ENCODE measurements at regions not wholly inside any gene's neighbourhood (a gene's known extent, or its start where the extent isn't known, plus 50 kb on each side); places are given as distances from the start of the nearest gene placed in this dataset.
"Not testable (repeated sequence)": the region's sequence is repeated elsewhere in the genome, so short reads cannot be mapped to it uniquely, and the experiment has no call there.

DNA sequence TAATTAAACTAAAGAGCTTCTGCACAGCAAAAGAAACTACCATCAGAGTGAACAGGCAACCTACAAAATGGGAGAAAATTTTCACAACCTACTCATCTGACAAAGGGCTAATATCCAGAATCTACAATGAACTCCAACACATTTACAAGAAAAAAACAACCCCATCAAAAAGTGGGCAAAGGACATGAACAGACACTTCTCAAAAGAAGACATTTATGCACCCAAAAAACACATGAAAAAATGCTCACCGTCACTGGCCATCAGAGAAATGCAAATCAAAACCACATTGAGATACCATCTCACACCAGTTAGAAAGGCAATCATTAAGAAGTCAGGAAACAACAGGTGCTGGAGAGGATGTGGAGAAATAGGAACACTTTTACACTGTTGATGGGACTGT, 247.6 kb downstream of the FZD1 start:
- TF ChIP-seq, protein P1, sequence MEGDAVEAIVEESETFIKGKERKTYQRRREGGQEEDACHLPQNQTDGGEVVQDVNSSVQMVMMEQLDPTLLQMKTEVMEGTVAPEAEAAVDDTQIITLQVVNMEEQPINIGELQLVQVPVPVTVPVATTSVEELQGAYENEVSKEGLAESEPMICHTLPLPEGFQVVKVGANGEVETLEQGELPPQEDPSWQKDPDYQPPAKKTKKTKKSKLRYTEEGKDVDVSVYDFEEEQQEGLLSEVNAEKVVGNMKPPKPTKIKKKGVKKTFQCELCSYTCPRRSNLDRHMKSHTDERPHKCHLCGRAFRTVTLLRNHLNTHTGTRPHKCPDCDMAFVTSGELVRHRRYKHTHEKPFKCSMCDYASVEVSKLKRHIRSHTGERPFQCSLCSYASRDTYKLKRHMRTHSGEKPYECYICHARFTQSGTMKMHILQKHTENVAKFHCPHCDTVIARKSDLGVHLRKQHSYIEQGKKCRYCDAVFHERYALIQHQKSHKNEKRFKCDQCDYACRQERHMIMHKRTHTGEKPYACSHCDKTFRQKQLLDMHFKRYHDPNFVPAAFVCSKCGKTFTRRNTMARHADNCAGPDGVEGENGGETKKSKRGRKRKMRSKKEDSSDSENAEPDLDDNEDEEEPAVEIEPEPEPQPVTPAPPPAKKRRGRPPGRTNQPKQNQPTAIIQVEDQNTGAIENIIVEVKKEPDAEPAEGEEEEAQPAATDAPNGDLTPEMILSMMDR (IDR thresholded peaks at IDR 0.05): not testable (repeated sequence)
- not testable (repeated sequence) for TF ChIP-seq POLR2A (IDR thresholded peaks at IDR 0.05)
